HPDE6-E6E7 (cell line): ENCODE measurements at regions not wholly inside any gene's neighbourhood (a gene's known extent, or its start where the extent isn't known, plus 50 kb on each side); places are given as distances from the start of the nearest gene placed in this dataset.
"Not testable (repeated sequence)": the region's sequence is repeated elsewhere in the genome, so short reads cannot be mapped to it uniquely, and the experiment has no call there.

ENCODE experiments used
- DNase-seq: peaks from one replicate; pipeline ENCODE4 v3.0.0; 2011; ENCODE audit warnings: missing footprints; ENCODE audit errors: extremely low spot score

DNA sequence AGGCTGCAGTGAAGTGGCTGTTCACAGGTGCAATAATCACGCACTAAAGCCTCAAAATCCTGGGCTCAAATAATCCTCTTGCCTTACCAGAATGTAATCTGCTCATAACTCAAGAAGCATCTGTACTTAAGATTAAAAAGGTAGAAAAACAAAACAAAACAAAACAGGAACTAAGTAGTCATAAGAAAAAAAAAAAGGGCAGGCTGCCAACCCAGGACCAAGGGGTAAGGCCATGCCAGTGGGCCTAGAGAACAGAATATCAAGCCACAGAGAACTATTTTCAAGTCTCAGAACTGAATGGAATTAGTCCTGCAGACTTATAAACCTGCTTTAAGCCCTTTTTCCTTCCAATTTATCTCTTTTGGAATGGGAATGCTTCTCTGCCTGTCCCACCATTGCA is 64.8 kb upstream of the TBC1D3K start:
- no peak for DNase-seq

DNA sequence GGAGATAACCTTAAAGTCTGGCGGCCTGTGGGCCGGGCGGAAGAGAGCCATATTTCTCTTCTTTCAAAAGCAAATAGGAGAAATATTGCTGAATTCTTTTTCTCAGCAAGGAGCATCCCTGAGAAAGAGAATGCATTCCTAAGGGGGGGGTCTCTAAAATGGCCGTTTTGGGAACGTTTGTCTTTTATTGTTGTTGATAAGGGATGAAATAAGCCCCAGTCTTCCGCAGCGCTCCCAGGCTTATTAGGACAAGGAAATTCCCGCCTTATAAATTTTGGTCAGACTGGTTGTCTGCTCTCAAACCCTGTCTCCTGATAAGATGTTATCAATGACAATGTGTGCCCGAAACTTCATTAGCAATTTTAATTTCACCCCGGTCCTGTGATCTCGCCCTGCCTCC is 65.8 kb upstream of the TBC1D3K start:
- not testable (repeated sequence) for DNase-seq

DNA sequence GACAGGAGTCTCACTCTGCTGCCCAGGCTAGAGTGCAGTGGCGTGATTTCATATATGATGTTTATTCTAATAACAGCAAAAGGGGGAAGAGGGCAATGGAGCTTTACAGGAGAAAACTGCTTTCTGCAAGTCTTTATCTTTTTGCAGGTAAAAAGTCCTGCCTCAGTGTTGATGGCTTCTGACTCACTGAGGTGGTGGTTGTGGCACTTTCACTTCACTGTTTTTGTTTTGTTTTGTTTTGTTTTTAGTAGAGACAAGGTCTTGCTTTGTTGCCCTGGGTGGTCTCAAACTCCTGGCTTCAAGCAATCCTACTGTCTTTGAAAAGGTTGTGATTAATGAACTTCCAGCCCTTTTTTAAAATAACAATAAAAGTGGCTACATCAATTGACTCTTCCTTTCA is 68.0 kb upstream of the TBC1D3K start:
- no peak for DNase-seq

DNA sequence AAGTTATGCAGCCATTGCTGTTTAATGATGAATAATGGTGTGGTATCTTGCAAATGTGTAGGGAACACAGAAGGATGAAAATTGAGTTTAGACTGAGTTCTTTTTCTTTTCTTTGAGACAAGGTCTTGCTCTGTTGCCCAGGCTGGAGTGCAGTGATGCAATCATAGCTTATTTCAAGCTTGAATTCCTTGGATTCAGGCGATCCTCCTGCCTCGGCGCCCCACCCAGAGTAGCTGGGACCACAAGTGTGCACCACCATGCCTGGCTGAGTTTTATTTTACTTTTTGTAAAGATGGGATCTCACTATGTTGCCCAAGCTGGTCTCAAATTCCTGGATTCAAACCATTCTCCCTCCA is 74.6 kb upstream of the TBC1D3K start:
- no peak for DNase-seq

DNA sequence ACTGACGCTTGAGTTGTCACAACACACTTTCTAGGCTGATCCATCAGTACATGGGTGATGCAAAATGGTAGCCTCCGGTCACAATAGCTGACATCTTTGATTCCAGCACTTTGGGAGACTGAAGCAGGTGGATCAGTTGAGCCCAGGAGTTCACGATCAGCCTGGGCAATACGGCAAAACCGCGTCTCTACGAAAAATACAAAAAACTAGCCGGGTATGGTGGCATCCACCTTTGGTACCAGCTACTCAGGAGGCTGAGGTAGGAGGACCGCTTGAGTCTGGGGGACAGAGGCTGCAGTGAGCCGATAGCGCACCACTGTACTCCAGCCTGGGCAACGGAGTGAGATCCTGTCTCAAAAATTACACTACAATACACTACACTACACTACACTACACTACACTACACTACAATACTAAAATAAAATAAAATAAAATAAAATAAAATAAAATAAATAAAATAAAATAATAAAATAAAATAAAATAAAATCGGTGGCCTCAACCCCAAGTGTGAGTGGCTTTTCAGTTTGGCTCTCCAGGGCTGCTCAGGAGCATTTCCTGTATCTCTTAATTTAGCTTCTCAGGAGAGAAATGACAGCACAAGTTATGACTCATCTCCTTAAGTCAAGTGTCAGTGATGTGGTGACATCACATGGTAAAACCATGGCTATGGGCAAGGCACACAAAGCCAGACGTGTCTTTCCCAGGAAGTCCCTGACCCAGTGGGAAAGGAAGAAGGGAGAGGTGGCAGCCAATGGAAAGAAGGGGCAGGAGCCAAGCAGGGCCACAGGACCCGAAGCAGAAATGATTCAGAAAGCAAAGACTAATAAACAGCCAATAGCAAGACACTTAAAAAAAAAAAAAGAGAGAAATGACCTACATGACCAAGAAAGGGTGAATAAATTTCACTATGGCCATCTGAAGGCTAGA is 75.3 kb upstream of the TBC1D3K start:
- DNase-seq = peak; percentile 48

DNA sequence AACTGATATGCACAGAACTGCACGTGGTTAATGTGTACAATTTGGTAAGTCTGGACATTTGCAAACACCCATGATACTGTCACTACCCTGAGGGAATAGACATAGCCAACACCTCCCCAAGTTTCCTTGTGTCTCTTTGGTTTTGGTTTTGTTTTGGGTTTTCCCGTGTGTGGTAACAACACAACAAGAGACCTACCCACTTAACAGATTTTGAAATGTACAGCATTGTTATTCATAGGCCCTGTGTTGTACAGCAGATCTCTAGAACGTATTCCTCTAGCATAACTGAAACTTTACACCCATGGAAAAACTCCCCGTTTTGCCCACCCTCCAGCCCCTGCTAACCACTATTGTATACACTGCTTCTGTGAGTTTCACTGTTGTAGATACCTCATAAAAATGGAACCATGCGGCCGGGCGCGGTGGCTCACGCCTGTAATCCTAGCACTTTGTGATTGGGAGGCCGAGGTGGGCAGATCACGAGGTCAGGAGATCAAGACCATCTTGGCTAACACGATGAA is 76.3 kb upstream of the TBC1D3K start:
- DNase-seq = no peak

DNA sequence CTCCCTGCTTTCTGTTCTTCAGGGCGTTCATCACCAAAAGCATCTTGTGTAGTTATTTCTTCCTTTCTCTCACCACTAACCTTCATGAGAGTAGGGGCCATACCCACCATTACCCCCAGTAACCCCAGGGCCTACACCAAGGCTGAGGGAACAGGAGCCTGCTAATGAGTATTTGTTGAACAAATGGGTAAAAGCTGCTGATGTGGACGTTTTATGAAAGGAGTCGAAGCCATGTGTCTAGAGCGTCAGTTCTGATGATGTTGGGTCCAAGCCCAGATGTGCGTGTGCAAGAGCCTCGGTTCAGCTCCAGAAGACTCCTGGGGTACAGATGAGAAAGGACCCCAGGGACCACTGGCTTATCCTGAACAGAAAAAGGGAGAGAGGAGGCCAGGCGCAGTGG is 77.1 kb upstream of the TBC1D3K start:
- DNase-seq = no peak

DNA sequence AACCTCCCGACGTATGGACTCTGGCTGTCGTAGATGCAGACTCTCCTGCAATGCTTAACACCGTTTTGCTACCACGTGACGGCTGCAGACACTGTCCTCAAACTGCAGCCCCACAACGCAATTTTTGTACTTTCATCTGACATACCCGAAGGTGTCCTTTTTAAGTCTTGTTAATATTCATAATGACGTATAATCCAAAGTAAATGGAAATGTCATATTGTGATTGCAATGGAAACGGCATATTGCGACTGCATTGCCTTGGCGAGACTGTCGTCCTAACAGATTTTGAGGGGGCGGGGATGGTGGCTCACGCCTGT is 79.3 kb upstream of the TBC1D3K start:
- DNase-seq = no peak

DNA sequence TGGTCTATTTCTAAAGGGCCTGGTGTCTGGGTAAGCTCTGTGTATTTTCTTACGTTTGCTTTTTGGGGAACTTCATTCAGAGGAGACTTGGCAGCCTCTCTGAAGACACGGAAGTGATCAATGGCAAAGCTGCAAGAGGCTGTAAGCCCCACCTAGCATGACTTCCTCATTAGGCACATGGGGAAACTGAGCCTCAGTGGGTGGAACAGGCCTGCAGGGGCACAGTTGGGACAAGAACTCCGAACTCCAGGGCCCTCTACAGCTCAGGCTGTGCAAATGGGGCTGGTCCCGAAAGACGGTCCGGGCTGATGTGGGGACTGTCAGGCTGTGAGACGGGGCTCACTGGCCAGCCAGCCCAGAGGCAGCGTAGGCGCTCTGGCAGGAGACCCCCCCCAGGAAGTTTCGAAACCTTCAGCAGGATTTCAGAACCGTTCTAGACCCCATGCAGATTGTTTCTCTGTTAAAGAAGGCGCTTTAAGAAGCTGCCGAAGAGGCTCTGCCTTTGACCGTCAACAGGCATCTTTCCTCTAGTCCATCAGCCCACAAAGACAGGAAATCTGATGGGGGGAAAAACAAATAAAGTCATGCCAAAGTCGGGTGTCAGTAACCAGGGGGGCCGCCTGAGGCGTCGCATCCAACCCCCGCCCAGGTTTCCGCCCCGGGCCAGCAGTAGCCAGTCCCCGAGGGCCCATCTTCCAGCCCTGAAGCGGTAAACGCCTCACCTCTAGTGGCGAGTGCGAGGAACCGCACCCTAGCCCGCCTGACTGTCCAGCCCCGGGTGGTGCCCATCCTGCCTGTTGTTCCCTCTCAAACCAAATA is 79.8 kb upstream of the TBC1D3K start:
- peak; percentile 54 for DNase-seq

DNA sequence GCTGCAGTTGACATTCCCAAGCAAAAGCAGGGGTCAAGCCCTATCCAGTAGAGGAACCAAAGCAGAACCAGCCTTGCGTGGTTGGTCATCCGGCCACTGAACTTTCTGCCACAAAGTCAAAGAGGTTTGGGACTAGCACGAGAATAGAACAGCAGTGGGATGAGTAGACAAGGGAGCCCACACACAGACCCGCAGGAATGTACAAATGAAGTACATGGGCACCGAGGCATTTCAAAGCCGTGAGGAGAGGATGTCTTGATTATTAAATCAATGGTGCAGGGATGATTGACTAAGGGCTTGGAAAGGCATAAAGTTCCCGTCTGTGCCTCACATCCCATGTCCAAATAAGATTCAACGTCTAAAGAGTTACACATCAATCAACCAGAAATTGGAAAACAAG is 81.8 kb upstream of the TBC1D3K start:
- no peak for DNase-seq

DNA sequence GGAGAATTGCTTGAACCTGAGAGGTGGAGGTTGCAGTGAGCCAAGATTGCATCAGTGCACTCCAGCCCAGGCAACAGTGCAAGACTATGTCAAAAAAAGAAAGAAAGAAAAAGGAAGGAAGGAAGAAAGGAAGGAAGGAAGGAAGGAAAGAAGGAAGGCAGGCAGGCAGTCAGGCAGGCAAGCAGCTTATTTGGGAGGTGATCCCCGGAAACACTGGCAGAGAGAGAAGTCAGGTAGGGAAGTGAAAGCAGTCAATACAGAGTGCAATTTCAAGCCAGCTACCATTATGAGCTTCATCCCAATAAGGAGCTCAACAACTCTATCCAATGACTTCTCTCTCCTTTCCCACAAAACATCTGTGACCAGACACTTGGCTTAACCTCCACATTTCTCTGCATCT is 83.0 kb upstream of the TBC1D3K start:
- DNase-seq = no peak

DNA sequence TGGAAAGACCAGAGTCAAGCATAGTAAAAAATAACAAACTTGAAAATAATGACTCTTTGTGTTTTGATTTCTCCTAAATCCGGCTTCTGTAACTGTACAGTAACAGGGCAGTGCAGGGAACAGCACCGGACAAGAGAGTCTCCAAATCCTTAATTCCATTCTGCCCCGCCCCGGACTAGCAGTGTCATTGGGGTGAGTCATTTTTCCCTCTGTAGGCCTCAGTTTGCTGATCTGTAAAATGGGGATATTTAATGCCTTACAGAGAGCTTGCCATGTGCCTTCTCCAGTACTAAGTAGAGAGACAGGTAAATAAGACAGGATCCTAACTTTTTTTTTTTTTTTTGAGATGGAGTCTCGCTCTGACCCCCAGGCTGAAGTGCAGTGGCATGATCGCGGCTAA is 83.6 kb upstream of the TBC1D3K start:
- DNase-seq = no peak

DNA sequence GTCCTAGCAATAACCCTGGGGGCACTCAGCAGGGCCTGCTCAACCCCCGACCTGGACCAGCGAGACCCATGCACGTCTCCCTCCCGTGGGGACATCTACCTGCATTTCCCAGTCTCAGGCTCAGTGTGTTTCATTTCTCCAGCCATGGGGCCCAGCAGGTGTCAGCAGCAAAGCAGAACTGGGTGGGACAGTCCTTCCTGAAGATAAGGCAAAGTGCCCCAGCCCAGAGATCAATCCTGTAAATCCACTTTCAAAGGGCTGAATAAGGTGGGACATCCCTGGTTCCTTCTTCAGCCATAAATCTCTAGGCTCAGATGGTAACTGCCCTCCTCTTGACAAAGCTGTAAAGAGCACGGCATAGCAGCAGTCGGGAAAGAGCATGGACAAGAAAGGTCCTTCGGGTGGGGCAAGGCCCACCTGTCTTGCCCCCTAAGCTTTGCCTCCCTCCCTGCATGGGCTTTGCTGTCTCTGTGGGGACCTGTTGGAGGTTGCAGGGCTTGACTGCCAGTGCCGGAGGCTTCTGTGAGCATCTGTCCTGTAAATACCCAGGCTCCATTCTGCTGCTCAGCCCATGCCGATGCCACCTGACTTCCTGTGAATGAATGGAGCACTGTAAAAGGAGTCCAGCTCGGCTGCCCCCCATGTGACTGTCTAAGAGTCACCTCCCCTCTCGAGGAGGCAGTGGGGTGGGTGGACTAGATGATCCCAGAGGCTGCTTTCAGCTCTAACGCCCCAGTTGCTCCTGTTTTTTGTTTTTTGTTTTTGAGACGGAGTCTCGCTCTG is 84.8 kb upstream of the TBC1D3K start:
- no peak for DNase-seq

DNA sequence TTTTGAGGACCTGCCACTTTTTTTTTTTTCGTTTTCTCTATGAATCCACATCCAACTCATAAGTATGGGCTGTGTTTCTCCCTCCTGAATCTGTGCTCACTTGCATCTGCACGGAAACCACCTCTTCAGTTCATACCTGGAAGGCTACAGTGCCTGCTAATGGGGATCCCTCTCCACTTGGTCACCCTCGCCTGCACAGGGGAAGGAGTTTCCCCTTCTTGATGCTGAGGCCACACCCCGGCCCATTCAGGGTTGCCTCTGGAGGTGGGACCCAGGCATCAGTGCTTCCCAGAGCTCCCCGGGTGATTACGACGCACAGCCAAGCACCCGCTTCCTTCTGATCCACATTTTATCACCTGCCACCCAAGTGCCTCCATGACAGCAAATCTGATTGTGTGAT is 85.9 kb upstream of the TBC1D3K start:
- no peak for DNase-seq

DNA sequence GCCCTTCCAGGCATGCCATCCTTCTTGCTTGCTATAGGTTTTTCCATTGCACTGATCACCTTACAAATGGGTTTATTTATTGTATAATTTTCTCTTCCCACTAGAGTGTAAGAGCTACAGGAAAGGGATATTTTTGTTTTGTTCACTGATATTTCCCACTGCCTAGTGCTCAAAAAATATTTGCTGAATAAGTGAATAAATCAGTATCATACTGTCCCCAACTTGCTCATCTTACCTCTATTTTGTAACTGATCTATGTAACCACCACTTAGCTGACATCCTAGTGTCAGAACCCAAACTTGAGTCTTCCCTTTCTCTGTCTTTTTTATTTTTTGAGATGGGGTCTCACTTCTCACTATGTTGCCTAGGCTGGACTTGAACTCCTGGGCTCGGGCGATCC is 87.6 kb upstream of the TBC1D3K start:
- DNase-seq = no peak

DNA sequence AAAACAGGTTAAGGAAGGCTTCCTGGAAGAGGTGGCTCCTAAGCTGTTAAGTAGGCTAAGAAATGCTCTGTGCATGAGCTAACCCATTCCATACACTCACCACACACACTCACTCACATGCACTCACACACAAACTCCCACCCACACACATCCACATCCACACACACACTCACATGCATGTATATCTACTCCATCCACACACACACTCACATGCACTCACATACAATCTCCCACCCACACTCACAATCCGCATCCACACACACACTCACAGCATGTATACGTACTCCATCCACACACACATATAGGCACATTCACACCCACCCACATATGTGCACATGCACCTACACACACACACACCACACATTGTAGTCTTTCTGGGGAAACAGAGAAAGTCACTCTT is 89.3 kb upstream of the HNF1B start:
- no peak for DNase-seq

DNA sequence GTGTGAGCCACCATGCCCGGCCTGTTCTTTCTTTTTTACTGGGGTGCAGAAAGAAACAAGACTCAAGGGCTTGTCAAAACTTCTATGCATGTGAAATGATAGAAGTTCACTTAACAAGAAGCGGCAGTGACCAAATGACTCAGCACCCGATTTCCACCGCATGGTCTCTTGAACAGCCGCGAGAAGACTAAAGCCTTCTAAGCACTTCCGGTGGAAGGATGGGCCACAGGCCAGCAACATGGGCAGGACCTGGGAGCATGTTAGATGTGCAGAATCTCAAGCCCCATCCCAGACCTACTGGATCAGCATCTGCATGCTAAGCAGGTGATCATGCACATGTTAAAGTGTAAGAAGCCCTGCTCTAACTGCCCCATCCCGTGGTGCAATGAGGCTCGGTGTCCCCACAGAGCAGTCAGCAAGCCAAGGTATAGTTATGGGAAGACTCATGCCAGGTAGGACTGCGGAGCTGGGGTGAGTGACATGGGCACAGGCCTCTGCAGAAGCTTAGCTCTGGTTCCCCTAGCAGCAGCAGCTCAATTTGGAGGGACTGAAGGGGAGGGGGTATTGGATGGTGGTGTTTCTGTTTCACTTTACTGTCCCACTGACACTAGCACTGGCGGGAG is 88.5 kb upstream of the HNF1B start:
- no peak for DNase-seq

DNA sequence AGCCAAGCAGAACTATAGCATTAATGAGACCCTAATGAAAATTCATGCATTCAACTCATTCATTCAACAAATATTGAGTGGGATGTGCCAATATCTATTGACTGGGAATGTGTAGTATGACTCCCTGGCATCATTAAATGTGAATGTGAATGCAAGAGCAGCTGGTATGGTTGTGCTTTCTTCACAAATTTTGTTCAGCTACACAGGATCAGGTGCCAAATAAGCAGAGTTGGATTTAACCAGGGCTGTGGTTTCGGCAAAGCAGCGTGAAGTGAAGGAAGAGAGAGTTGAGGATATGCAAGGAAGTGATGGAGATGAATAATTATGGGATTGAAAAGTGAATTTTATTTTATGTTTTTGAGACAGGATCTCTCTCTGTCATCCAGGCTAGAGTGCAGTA is 87.1 kb upstream of the HNF1B start:
- DNase-seq = no peak

DNA sequence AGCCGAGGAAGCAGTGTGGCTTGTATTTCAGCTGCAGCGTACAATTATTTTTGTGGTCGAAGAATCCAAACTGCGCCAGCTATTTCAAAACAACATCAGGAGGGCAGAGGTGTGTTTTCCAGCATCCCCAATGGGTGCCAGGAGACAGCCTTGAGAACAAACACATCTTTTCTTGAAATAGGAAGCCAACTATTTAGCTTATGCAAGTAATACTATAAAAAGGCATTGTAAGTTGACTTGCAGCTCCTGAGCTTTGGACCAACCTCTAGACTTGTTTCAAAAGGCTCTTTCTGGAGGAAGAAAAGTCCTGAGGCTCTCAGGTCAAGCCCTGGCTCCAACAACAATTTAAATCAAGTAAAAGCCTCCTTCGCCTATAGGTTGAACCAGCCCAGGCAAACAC is 86.6 kb upstream of the HNF1B start:
- DNase-seq = no peak

DNA sequence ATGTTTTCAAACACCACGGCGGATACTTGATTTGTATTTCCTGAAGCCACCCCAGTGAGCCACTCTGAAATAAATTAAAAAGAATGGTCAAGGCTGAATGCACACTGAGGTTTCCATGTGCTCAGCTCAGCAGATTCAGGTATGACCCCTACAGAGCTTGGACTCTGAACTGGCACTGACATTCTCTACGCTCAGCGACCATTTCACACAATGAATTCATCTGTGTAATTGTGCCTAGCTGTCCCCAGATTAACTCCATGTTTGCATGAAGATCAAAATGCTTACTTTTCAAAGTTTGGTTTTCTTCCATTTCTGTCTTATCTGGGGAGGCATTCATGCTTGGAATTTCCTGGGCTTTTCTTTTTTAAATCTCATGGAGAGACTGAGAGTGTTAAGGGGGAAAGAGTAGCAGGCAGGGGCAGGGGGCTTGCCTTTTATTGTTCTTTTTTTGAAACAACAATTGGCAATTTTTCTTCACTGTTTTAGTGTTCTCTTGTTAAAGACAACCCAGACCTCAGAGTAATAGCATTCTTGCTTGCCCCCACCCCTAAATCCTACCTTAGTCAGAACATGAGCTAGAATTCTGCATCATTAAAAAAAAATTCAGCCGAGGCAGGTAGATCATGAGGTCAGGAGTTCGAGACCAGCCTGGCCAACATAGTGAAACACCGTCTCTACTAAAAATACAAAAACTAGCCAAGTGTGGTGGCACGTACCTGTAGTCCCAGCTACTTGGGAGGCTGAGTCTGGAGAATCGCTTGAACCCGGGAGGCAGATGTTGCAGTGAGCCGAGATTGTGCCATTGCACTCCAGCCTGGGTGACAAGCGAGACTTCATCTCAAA is 85.5 kb upstream of the HNF1B start:
- no peak for DNase-seq

DNA sequence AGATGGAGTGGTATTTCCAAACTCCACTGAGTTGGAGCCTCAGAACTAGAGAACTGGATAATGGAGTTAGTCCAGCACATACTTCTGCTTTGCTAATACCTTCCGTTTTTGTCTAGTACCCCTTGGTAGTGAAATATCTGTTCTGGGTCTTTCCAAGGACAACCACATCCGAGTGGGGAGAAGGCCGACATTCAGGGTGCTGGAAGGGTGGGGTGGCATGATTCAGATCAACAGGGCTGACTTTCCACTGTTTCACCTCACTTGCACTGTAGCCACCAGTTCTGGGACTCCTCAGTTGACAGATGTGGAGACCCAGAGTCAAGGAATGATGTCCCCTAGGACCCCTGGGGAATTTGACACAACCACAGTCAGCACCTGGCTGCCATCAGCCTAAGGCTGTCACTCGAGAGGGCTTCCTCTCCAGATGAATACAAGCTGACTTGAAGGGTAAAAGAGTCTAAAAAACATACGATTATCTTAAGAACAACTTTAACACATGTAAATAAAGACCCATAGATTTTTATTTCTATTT is 84.8 kb upstream of the HNF1B start:
- DNase-seq = no peak
